NCI-H1105 treated with DMSO at 0.1 percent for 48 hours (cell line): ENCODE measurements at regions not wholly inside any gene's neighbourhood (a gene's known extent, or its start where the extent isn't known, plus 50 kb on each side); places are given as distances from the start of the nearest gene placed in this dataset.
A peak's percentile ranks its signal among the peaks of the same experiment; 100 is the strongest.

Source experiments
- DNase-seq: peaks from one replicate; lab custom pipeline; 2025; lab: John Stamatoyannopoulos, UW

GRCh38 chr14:26995301-26995700 lies 397.5 kb upstream of the NOVA1 start:
- DNase-seq, result no peak

- no peak for DNase-seq
Observed at GRCh38 chr14:26996246-26996645, 398.4 kb upstream of the NOVA1 start.

- no peak for DNase-seq
Observed at GRCh38 chr14:27002179-27002578, 404.3 kb upstream of the NOVA1 start.

GRCh38 chr14:27006570-27006969 lies 408.7 kb upstream of the NOVA1 start:
- DNase-seq, result no peak

GRCh38 chr14:27008187-27008586 lies 410.4 kb upstream of the NOVA1 start:
- no peak for DNase-seq

- DNase-seq, result no peak
Observed at GRCh38 chr14:27012641-27013040, 414.8 kb upstream of the NOVA1 start.

GRCh38 chr14:27013678-27014077 lies 415.8 kb upstream of the NOVA1 start:
- no peak for DNase-seq

GRCh38 chr14:27015065-27015464 lies 417.2 kb upstream of the NOVA1 start:
- no peak for DNase-seq

GRCh38 chr14:27025648-27026047 lies 427.8 kb upstream of the NOVA1 start:
- no peak for DNase-seq

- no peak for DNase-seq
Observed at GRCh38 chr14:27026097-27026496, 428.3 kb upstream of the NOVA1 start.

- no peak for DNase-seq
Observed at GRCh38 chr14:27040552-27040951, 442.7 kb upstream of the NOVA1 start.

- DNase-seq, result peak; percentile 14
Observed at GRCh38 chr14:27049701-27050100, 451.9 kb upstream of the NOVA1 start.

GRCh38 chr14:27050208-27050607 lies 452.4 kb upstream of the NOVA1 start:
- no peak for DNase-seq

- peak; percentile 97 for DNase-seq
Observed at GRCh38 chr14:27056586-27056985, 458.8 kb upstream of the NOVA1 start.

- no peak for DNase-seq
Observed at GRCh38 chr14:27061299-27061698, 463.5 kb upstream of the NOVA1 start.

- no peak for DNase-seq
Observed at GRCh38 chr14:27063959-27064358, 466.1 kb upstream of the NOVA1 start.

- no peak for DNase-seq
Observed at GRCh38 chr14:27065886-27066285, 468.1 kb upstream of the NOVA1 start.

GRCh38 chr14:27067961-27068360 lies 470.1 kb upstream of the NOVA1 start:
- no peak for DNase-seq

- no peak for DNase-seq
Observed at GRCh38 chr14:27072589-27072988, 474.8 kb upstream of the NOVA1 start.

GRCh38 chr14:27075503-27075902 lies 477.7 kb upstream of the NOVA1 start:
- DNase-seq, result no peak

- peak; percentile 63 for DNase-seq
Observed at GRCh38 chr14:27077214-27077613, 479.4 kb upstream of the NOVA1 start.

GRCh38 chr14:27077710-27078109 lies 479.9 kb upstream of the NOVA1 start:
- no peak for DNase-seq

GRCh38 chr14:27078191-27078590 lies 480.4 kb upstream of the NOVA1 start:
- DNase-seq, result no peak

- DNase-seq, result no peak
Observed at GRCh38 chr14:27079716-27080115, 481.9 kb upstream of the NOVA1 start.

- no peak for DNase-seq
Observed at GRCh38 chr14:27085500-27085899, 487.7 kb upstream of the NOVA1 start.
